ENCODE measurements at regions not wholly inside any gene's neighbourhood (a gene's known extent, or its start where the extent isn't known, plus 50 kb on each side); places are given as distances from the start of the nearest gene placed in this dataset.

DNA sequence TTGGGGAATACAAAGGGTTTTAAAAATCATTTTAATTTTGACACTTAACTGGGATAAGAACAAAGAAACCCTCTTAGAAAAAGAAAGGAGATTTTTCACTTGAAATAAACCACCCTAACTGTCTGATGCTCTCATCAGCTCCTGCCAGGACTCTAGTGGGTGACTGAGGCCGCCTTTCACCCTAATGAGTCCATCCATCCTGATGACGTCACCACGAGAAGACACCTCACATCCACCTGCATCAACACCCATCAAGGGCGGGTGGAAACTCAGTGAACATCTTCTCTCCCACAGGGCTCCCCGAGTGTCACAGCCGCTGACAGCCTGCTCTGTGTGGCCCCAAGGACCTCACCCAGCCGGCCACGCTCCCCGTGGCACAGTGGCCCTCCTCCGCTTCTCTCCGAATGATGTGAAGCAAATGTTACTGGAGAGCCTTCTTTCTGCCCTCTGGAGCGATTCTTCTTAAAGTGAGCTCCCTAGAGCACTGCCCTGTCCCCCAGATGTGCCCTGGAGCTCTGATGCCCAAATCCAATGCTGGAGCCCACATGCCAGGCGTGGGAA lies 584.3 kb upstream of the ADAMTS16 start:
- H3K36me3 ChIP-seq = no peaks in the 10 kb centered on the region
- no peak overlapping the region for H3K27ac ChIP-seq (replicated peaks in 1 of 4)
- intact Hi-C loops (cut with DNase I) = no loop called here
- WGBS = 85% methylated on average over 13 of the region's 13 CpGs
- H3K27me3 ChIP-seq = no peaks in the 10 kb centered on the region
- no peaks in the 10 kb centered on the region for H3K4me1 ChIP-seq
- no peak for DNase-seq (ENCODE audit: extremely low spot score)
- H3K9me3 ChIP-seq = peaks cover 0 to under 1% (median 0%) of the 10 kb centered on the region in 4 donors
- TF ChIP-seq POLR2A (IDR thresholded peaks at IDR 0.05; ENCODE audit: low read depth) (no peak), EP300 (IDR thresholded peaks at IDR 0.05) (no peak), CTCF (IDR thresholded peaks at IDR 0.05) (no peak)
- H3K4me3 ChIP-seq = no peak overlapping the region

DNA sequence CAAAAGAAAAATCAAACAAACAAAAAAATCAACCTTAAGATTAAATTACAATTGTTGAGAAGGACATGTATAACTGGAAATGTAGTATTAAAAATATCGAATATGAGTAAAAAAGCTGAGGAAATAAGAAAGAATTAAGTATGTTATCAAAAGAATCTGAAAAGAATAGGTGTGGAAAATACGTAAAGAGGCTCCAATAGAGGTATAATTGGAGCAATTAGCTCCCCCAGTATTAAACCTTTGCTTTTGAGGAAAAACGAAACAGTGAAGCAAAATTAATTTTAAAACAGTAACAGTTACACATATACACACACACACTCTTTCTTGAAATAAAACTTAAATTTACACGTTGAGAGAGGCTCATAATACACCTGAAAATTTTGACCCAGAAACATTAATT lies 578.7 kb upstream of the ADAMTS16 start:
- Histone ChIP-seq H3K27me3 (no peaks in the 10 kb centered on the region), H3K4me3 (no peak overlapping the region), H3K9me3 (peaks cover 0 to 24% (median 10%) of the 10 kb centered on the region in 4 donors), H3K4me1 (no peaks in the 10 kb centered on the region), H3K27ac (replicated peaks in 1 of 4) (no peak overlapping the region), H3K36me3 (no peaks in the 10 kb centered on the region)
- WGBS = 60% methylated on average over 4 of the region's 4 CpGs
- DNase-seq (ENCODE audit: extremely low spot score) = no peak
- intact Hi-C loops (cut with DNase I) = no loop called here
- TF ChIP-seq POLR2AphosphoS5 (IDR thresholded peaks at IDR 0.05) (no peak), EP300 (IDR thresholded peaks at IDR 0.05) (no peak), POLR2A (IDR thresholded peaks at IDR 0.05; ENCODE audit: low read depth) (no peak), CTCF (IDR thresholded peaks at IDR 0.05) (no peak)

DNA sequence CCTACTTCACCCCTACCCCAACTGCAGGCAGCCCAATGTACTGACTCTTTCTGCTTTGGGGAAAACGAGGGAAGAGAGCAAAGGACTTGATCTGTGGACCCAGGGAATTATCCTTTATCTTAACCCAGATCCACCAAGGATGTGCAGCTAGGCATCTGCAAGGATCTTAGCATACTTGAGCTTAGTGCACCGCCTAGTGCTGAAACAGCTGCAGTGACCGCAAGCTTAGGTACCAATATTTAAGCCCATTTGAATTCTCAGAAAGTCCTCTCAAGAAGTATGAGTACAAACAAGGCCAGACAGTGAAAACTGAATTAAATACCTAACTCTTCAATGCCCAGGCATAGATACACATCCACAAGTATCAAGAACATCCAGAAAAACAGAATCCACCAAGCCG lies 576.7 kb upstream of the ADAMTS16 start:
- Histone ChIP-seq H3K4me3 (no peak overlapping the region), H3K27ac (replicated peaks in 1 of 4) (no peak overlapping the region), H3K27me3 (no peaks in the 10 kb centered on the region), H3K4me1 (no peaks in the 10 kb centered on the region), H3K36me3 (no peaks in the 10 kb centered on the region), H3K9me3 (peaks cover 0 to 24% (median 12%) of the 10 kb centered on the region in 4 donors)
- DNase-seq (ENCODE audit: extremely low spot score) = no peak
- intact Hi-C loops (cut with DNase I) = no loop called here
- WGBS = 59% methylated on average over 4 of the region's 4 CpGs
- no peak for TF ChIP-seq EP300 (IDR thresholded peaks at IDR 0.05)

- no peak overlapping the region for H3K4me3 ChIP-seq
- TF ChIP-seq POLR2A (IDR thresholded peaks at IDR 0.05; ENCODE audit: low read depth) (no peak), EP300 (IDR thresholded peaks at IDR 0.05) (no peak), CTCF (IDR thresholded peaks at IDR 0.05) (no peak), POLR2AphosphoS5 (IDR thresholded peaks at IDR 0.05) (no peak)
- H3K27ac ChIP-seq (replicated peaks in 1 of 4) = no peak overlapping the region
- DNase-seq (ENCODE audit: extremely low spot score) = no peak
- WGBS = 82% methylated on average over 5 of the region's 5 CpGs
- intact Hi-C loops (cut with DNase I) = no loop called here
- H3K27me3 ChIP-seq = no peaks in the 10 kb centered on the region
- H3K9me3 ChIP-seq = peaks cover 0 to 4% (median 0%) of the 10 kb centered on the region in 4 donors
- H3K4me1 ChIP-seq = no peaks in the 10 kb centered on the region
- no peaks in the 10 kb centered on the region for H3K36me3 ChIP-seq
These were observed 569.8 kb upstream of the ADAMTS16 start for GRCh38 chr5:4570047-4570995.

DNA sequence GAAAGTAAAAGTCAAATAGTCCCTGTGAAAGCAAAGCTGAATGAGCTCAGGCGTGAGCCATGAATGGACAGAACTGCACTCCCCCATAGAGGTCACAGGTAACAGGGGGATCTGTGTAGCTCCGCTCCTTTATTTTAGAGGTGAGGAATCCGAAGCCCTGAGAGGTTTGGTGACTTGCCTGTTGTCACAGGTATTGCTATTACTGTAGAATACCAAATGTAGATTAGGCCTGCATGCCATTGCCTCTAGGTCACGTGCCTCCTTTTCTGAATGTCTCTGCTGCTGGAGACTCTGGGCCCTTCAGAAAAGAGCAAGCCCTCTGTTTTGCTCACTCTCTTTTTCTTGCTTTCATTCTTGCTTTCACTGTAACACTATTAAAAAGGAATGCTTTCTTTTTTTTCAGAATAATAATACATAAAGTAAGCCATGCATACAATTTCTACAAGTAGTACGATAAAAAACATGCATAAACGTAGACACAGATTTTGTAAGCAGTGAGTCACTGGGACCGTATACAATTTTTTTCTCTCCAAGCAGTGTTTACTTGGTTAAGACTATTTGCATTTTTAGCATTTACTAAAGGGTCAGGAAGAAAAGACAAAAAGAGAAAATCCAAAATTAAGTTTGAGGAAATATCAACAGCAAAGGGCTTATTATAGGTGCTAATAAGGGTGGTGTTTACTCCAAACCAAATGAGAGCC lies 568.7 kb upstream of the ADAMTS16 start:
- H3K9me3 ChIP-seq = peaks cover 0 to 4% (median 0%) of the 10 kb centered on the region in 4 donors
- no peak overlapping the region for H3K4me3 ChIP-seq
- no peak for TF ChIP-seq POLR2AphosphoS5 (IDR thresholded peaks at IDR 0.05)
- TF ChIP-seq CTCF (IDR thresholded peaks at IDR 0.05) = no peak
- TF ChIP-seq EP300 (IDR thresholded peaks at IDR 0.05) = no peak
- TF ChIP-seq POLR2A (IDR thresholded peaks at IDR 0.05; ENCODE audit: low read depth) = no peak
- no peak for DNase-seq (ENCODE audit: extremely low spot score)
- no peaks in the 10 kb centered on the region for H3K4me1 ChIP-seq
- WGBS = 82% methylated on average over 7 of the region's 7 CpGs
- no peaks in the 10 kb centered on the region for H3K36me3 ChIP-seq
- H3K27ac ChIP-seq (replicated peaks in 1 of 4) = no peak overlapping the region
- no peaks in the 10 kb centered on the region for H3K27me3 ChIP-seq
- intact Hi-C loops (cut with DNase I) = no loop called here
